Kidney epithelial cell (primary cell): ENCODE measurements at regions not wholly inside any gene's neighbourhood (a gene's known extent, or its start where the extent isn't known, plus 50 kb on each side); places are given as distances from the start of the nearest gene placed in this dataset.

ENCODE experiments used
- DNase-seq: peaks from one replicate; pipeline ENCODE4 v3.0.0-alpha.2; 2010; ENCODE audit warnings: low read depth
- H3K27me3 ChIP-seq: 2 replicates; pipeline ENCODE4 v1.6.0; 2011; ENCODE audit warnings: low read length; ENCODE audit not compliant: control insufficient read depth, insufficient read depth
- H3K36me3 ChIP-seq: 2 replicates; pipeline ENCODE4 v1.5.1; 2011; ENCODE audit warnings: low read length; ENCODE audit not compliant: control insufficient read depth, insufficient read depth
- H3K4me3 ChIP-seq: 2 replicates; pipeline ENCODE4 v1.5.1; 2011; ENCODE audit warnings: low read depth, mild to moderate bottlenecking, control low read depth, low read length
- CTCF ChIP-seq: IDR thresholded peaks from 2 replicates; pipeline ENCODE4 v1.5.1; 2011; ENCODE audit warnings: mild to moderate bottlenecking, moderate library complexity, low read length, control low read depth, inconsistent platforms; ENCODE audit not compliant: insufficient read depth, poor library complexity, severe bottlenecking

- DNase-seq = no peak
Measured at GRCh38 chr4:127194281-127194680, 438.5 kb upstream of the INTU start.

GRCh38 chr4:127196655-127197352 lies 436.0 kb upstream of the INTU start:
- H3K27me3 ChIP-seq = no peaks in the 10 kb centered on the region
- H3K4me3 ChIP-seq = no peak overlapping the region
- no peak for DNase-seq
- no peak for TF ChIP-seq CTCF
- no peaks in the 10 kb centered on the region for H3K36me3 ChIP-seq

More at GRCh38 chr4:127194281-127194680, 438.5 kb upstream of the INTU start:
- no peaks in the 10 kb centered on the region for H3K36me3 ChIP-seq
- TF ChIP-seq CTCF = no peak
- H3K27me3 ChIP-seq = no peaks in the 10 kb centered on the region
- H3K4me3 ChIP-seq = no peak overlapping the region

- DNase-seq = peak; percentile 41
- Histone ChIP-seq H3K4me3 (no peak overlapping the region), H3K36me3 (no peaks in the 10 kb centered on the region), H3K27me3 (no peaks in the 10 kb centered on the region)
- no peak for TF ChIP-seq CTCF
Measured at GRCh38 chr4:127203562-127204200, 429.1 kb upstream of the INTU start.

GRCh38 chr4:127204322-127204721 lies 428.4 kb upstream of the INTU start:
- no peak for TF ChIP-seq CTCF
- Histone ChIP-seq H3K36me3 (no peaks in the 10 kb centered on the region), H3K27me3 (no peaks in the 10 kb centered on the region), H3K4me3 (no peak overlapping the region)
- no peak for DNase-seq

- Histone ChIP-seq H3K27me3 (no peaks in the 10 kb centered on the region), H3K4me3 (no peak overlapping the region), H3K36me3 (no peaks in the 10 kb centered on the region)
- no peak for TF ChIP-seq CTCF
- DNase-seq = no peak
Measured at GRCh38 chr4:127209580-127210095, 423.1 kb upstream of the INTU start.
